Gastrocnemius medialis (tissue), 4 donors: ENCODE measurements at regions not wholly inside any gene's neighbourhood (a gene's known extent, or its start where the extent isn't known, plus 50 kb on each side); places are given as distances from the start of the nearest gene placed in this dataset.

Experiments
- CTCF ChIP-seq, 5 experiments: fragments of 450-650 bp in 3 of 5; fragments of 200-600 bp in 2 of 5; sonication (generic) in 2 of 5; IDR thresholded peaks in 4 of 5; conservative IDR thresholded peaks in 1 of 5; 1 replicate in 4 of 5; 2 replicates in 1 of 5; pipeline ENCODE4 v1.5.1; 2016 to 2019; ENCODE audit warnings: antibody characterized with exemption in 5 of 5, mild to moderate bottlenecking in 3 of 5, moderate library complexity in 3 of 5
- POLR2A ChIP-seq, 2 donors: fragments of 450-650 bp; IDR thresholded peaks; one replicate each; pipeline ENCODE4 v1.6.1; 2017; ENCODE audit warnings: antibody characterized with exemption in 2 of 2, mild to moderate bottlenecking in 2 of 2, moderate library complexity in 2 of 2

- no peak for TF ChIP-seq CTCF (IDR thresholded peaks at IDR 0.05 in 4 of 5, conservative IDR thresholded peaks at IDR 0.05 in 1 of 5)
- no peak for TF ChIP-seq POLR2A (IDR thresholded peaks at IDR 0.05)
Measured at GRCh38 chr2:215856080-215856479, 157.3 kb downstream of the MREG start.
